ENCODE measurements at regions not wholly inside any gene's neighbourhood (a gene's known extent, or its start where the extent isn't known, plus 50 kb on each side); places are given as distances from the start of the nearest gene placed in this dataset.

DNA sequence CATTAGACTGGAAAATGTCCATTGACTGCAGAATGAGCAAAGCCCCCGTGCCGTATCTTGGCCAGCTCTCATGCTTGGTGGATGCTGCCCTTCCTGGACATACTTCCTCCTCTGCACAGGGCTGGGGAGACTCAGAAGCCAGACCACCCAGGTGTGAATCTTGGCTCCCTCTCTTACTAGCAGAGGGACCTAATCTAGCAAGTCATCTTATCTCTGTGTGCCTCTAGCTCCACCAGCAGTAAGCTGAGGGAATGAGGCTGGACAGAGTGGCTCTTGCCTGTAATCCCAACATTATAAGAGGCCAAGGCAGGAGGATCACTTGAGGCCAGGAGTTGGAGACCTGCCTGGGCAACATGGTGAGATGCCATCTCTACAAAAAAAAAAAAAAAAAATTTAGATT, 173.8 kb upstream of the GHITM start:
- TF ChIP-seq, protein P1, sequence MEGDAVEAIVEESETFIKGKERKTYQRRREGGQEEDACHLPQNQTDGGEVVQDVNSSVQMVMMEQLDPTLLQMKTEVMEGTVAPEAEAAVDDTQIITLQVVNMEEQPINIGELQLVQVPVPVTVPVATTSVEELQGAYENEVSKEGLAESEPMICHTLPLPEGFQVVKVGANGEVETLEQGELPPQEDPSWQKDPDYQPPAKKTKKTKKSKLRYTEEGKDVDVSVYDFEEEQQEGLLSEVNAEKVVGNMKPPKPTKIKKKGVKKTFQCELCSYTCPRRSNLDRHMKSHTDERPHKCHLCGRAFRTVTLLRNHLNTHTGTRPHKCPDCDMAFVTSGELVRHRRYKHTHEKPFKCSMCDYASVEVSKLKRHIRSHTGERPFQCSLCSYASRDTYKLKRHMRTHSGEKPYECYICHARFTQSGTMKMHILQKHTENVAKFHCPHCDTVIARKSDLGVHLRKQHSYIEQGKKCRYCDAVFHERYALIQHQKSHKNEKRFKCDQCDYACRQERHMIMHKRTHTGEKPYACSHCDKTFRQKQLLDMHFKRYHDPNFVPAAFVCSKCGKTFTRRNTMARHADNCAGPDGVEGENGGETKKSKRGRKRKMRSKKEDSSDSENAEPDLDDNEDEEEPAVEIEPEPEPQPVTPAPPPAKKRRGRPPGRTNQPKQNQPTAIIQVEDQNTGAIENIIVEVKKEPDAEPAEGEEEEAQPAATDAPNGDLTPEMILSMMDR (IDR thresholded peaks at IDR 0.05), result no peak

DNA sequence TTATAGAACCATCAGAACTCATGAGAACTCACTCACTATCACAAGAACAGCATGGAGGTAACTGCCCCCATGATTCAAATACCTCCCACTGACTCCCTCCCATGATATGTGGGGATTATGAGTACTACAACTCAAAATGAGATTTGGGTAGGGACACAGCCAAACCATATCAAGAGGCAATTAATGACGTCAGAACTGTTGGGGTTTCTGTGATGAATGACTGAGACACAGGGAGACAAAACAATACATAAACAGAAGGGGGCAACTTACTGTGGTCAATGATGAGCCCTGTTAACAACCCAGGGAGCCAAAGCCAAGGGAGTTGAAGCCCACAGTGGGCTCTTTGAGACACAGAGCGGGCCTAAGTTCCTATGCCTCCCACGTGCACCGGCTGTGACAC, 171.3 kb upstream of the GHITM start:
- TF ChIP-seq, protein P1 (IDR thresholded peaks at IDR 0.05), result no peak

DNA sequence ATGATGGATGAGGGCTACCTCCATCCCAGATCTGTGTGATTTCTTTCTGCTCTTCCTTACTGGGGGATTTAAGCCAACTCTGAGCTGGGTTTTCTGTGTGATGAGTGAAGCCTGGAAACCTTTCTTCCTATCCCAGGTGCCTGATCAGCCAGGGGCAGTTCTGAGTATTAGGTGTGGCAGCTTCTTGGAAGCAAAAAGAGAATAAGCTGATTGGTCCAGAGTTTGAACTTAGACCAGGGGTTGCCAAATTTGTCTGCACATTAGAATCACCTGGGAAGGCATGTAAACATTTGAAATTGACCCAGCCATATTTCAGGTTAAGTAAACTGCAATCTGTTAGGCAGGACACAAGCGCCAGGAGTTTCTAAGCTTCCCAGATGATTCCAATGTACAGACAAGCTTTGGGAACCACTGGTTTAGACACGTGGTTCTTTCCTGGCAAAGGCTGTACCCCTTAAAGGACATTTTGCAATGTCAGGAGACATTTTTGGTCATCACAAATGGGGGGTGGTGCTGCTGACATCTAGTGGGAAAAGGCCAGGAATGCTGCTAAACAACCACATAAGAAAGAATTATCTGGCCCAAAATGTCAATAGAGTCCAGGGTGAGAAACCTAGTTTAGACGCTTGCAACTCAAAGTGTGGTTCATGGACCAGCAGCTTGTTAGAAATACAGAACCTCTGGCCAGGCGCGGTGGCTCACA, 160.5 kb upstream of the GHITM start:
- TF ChIP-seq, protein P1 (IDR thresholded peaks at IDR 0.05), result peak; percentile 22; the same call in 1 of the 2 replicates

DNA sequence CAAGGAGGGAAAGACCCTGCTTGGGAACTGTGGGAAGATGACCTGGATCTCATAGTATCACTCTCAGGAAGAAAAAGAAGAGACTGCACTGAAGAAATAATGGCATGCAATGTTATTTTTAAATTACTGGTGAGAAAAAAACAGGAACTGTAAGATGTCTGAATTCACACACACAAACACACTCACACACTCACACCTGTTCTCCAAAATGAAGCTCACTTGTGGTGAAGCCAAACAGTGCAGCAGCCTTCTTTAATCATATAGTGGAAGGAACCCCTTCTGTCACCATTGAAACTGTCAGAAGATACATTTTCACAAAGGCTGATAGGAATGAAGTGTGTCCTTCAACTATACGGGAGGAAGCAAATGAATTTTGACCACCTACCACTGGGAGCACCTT, 156.5 kb upstream of the GHITM start:
- TF ChIP-seq, protein P1 (IDR thresholded peaks at IDR 0.05), result no peak

DNA sequence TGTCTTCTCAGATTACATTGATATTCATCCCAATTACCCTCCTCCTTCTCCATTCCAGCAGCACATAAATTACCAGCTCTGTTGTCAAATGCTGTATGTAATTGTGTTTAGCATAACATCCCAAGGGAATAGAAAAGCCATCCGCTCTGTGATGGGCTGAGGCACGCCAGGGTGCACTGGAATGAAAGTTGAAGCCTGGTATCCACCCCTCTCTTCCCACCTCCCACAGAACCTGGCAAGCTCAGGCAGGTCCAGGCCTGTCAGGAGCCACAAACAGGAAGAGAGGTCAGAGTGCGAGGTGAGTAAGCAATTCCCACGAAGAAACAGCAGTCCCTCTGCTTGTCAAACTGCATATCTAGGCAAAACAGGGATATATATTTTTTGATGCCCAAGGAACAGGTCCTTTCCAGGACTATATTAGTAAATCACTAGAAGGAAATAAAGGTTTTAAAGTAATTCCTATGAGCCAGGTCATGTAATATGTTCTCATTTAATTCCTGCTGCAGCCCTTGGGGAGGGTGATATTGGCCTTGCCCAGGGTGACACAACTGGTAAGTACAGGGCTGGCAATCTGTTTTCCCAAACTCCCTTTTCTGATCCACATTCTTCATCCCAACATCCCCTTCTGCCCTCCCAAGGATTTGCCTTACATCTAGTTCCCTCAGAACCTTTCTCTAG, 155.6 kb upstream of the GHITM start:
- TF ChIP-seq, protein P1 (IDR thresholded peaks at IDR 0.05), result no peak

DNA sequence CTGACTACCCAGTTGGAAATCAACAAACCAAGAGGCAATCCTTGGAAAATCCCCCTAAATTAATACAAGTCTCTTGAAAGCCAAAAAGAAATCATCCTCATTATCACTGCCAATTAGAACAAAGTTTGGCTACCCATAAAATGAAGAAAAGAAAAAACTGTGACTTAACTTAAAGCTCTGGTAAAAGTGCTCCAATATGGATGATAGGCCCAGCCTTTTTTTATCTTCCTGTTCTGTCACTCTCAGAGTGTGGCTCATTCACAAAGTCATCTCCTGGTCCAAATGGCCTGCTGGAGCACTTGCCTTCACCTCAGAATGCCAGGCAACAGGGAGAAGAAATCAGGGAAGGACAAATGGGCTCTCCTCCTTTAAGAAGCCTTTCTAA, 155.1 kb upstream of the GHITM start:
- TF ChIP-seq, protein P1 (IDR thresholded peaks at IDR 0.05), result no peak

DNA sequence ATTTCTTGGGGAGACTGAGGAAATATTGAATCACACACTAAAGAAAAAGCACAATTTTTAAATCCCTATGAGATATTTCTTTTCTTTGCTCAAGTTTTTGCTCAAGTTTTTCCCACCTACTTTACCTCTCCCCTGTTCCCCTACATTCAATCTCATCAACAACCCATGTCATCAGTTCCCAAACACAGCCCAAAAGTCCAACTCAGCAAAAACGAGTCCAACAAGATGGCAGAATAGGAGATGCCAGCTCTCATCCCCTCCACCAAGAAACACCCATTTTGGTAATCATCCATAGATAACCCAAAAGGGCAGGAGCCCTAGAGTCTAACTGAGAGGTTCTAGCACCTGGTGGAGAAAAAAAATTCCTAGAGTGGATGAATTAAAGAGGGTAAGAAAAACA, 152.5 kb upstream of the GHITM start:
- TF ChIP-seq, protein P1 (IDR thresholded peaks at IDR 0.05), result no peak
